Right atrium auricular region (tissue), 2 donors: ENCODE measurements at regions not wholly inside any gene's neighbourhood (a gene's known extent, or its start where the extent isn't known, plus 50 kb on each side); places are given as distances from the start of the nearest gene placed in this dataset.

Source experiments
- DNase-seq: peaks from one replicate; pipeline ENCODE4 v3.0.0-alpha.2; 2019; ENCODE audit warnings: low spot score
- H3K27ac ChIP-seq, 2 donors: fragments of 200-600 bp; sonication (generic); 1 replicate in 1 of 2; 2 replicates in 1 of 2; pipeline ENCODE4 v1.5.1; 2016 to 2019
- H3K27me3 ChIP-seq, 2 donors: fragments of 200-600 bp; sonication (generic); one replicate each; pipeline versions ENCODE4 v1.5.1 to v1.6.0; 2017 to 2019
- H3K36me3 ChIP-seq: fragments of 200-600 bp; sonication (generic); one replicate; pipeline ENCODE4 v1.5.1; 2016
- H3K4me1 ChIP-seq, 2 donors: fragments of 200-600 bp; sonication (generic); one replicate each; pipeline versions ENCODE4 v1.5.1 to v1.6.0; 2017 to 2019
- H3K4me3 ChIP-seq, 2 donors: fragments of 200-600 bp; sonication (generic); 1 replicate in 1 of 2; 2 replicates in 1 of 2; pipeline ENCODE4 v1.5.1; 2017 to 2019; ENCODE audit warnings: mild to moderate bottlenecking in 1 of 2, moderate library complexity in 1 of 2
- H3K9me3 ChIP-seq, 2 donors: fragments of 200-600 bp; sonication (generic); one replicate each; pipeline ENCODE4 v1.5.1; 2019
- CTCF ChIP-seq, 2 donors: fragments of 200-600 bp; sonication (generic); IDR thresholded peaks; one replicate each; pipeline ENCODE4 v1.5.1; 2019; ENCODE audit warnings: antibody characterized with exemption in 2 of 2

GRCh38 chr9:111178331-111179055, 140.2 kb upstream of the LPAR1 start:
- Histone ChIP-seq H3K4me1 (no peaks in the 10 kb centered on the region), H3K27me3 (no peaks in the 10 kb centered on the region), H3K4me3 (no peak overlapping the region), H3K27ac (no peak overlapping the region), H3K36me3 (no peaks in the 10 kb centered on the region), H3K9me3 (no peaks in the 10 kb centered on the region)
- TF ChIP-seq CTCF (IDR thresholded peaks at IDR 0.05): no peak
- DNase-seq: no peak

- Histone ChIP-seq H3K4me3 (no peak overlapping the region), H3K4me1 (no peaks in the 10 kb centered on the region), H3K36me3 (no peaks in the 10 kb centered on the region), H3K9me3 (peaks cover 0 to 13% of the 10 kb centered on the region in 2 donors), H3K27ac (no peak overlapping the region), H3K27me3 (no peaks in the 10 kb centered on the region)
- no peak for TF ChIP-seq CTCF (IDR thresholded peaks at IDR 0.05)
- no peak for DNase-seq
These were observed 138.2 kb upstream of the LPAR1 start for GRCh38 chr9:111176511-111176910.

- Histone ChIP-seq H3K27ac (no peak overlapping the region), H3K4me3 (no peak overlapping the region), H3K4me1 (no peaks in the 10 kb centered on the region), H3K36me3 (no peaks in the 10 kb centered on the region), H3K9me3 (peaks cover 0 to 14% of the 10 kb centered on the region in 2 donors), H3K27me3 (no peaks in the 10 kb centered on the region)
- no peak for TF ChIP-seq CTCF (IDR thresholded peaks at IDR 0.05)
- no peak for DNase-seq
These were observed 137.1 kb upstream of the LPAR1 start for GRCh38 chr9:111175350-111175749.

- no peak overlapping the region for H3K4me3 ChIP-seq
- H3K27ac ChIP-seq: no peak overlapping the region
- H3K4me1 ChIP-seq: no peaks in the 10 kb centered on the region
- no peak for DNase-seq
- no peak for TF ChIP-seq CTCF (IDR thresholded peaks at IDR 0.05)
- no peaks in the 10 kb centered on the region for H3K27me3 ChIP-seq
- peaks cover 0 to 18% of the 10 kb centered on the region in 2 donors for H3K9me3 ChIP-seq
- no peaks in the 10 kb centered on the region for H3K36me3 ChIP-seq
These were observed 129.1 kb upstream of the LPAR1 start for GRCh38 chr9:111167341-111167740.

- Histone ChIP-seq H3K27ac (peak overlapping the region; percentile 59 to 60), H3K27me3 (no peaks in the 10 kb centered on the region), H3K9me3 (peaks cover 0 to 9% of the 10 kb centered on the region in 2 donors), H3K4me3 (no peak overlapping the region), H3K4me1 (no peaks in the 10 kb centered on the region), H3K36me3 (no peaks in the 10 kb centered on the region)
- DNase-seq: no peak
- TF ChIP-seq CTCF (IDR thresholded peaks at IDR 0.05): no peak
These were observed 125.6 kb upstream of the LPAR1 start for GRCh38 chr9:111163716-111164389.
